OCI-LY1 (cell line): ENCODE measurements at regions not wholly inside any gene's neighbourhood (a gene's known extent, or its start where the extent isn't known, plus 50 kb on each side); places are given as distances from the start of the nearest gene placed in this dataset.

ENCODE experiments used
- H2AFZ ChIP-seq: fragments of 200-600 bp; sonication (generic), shearing (Covaris generic); 2 replicates; pipeline ENCODE4 v1.6.0; 2014; ENCODE audit warnings: antibody characterized with exemption, mild to moderate bottlenecking, low read length
- H3F3A ChIP-seq: fragments of 200-600 bp; sonication (generic), shearing (Covaris generic); 2 replicates; pipeline ENCODE4 v1.6.0; 2014; ENCODE audit warnings: mild to moderate bottlenecking, antibody characterized with exemption, low read length, moderate library complexity; ENCODE audit not compliant: insufficient read depth
- H3K27ac ChIP-seq: fragments of 200-600 bp; sonication (generic); 2 replicates; pipeline ENCODE4 v1.5.1; 2014; ENCODE audit warnings: low read length, mixed run types, mild to moderate bottlenecking, low read depth; ENCODE audit not compliant: poor library complexity, severe bottlenecking
- H3K27me3 ChIP-seq: fragments of 200-600 bp; sonication (generic); 2 replicates; pipeline ENCODE4 v1.6.0; 2014; ENCODE audit warnings: antibody characterized with exemption, mild to moderate bottlenecking, low read length, moderate library complexity; ENCODE audit not compliant: insufficient read depth
- H3K36me3 ChIP-seq: fragments of 200-600 bp; sonication (generic); 2 replicates; pipeline ENCODE4 v1.6.1; 2014; ENCODE audit warnings: mild to moderate bottlenecking, antibody characterized with exemption, low read length, moderate library complexity, mixed read lengths; ENCODE audit not compliant: insufficient read depth
- H3K4me1 ChIP-seq: fragments of 200-600 bp; sonication (generic); 2 replicates; pipeline ENCODE4 v1.5.1; 2014; ENCODE audit warnings: mild to moderate bottlenecking, low read length, moderate library complexity; ENCODE audit not compliant: insufficient read depth, severe bottlenecking
- H3K4me2 ChIP-seq: fragments of 200-600 bp; sonication (generic), shearing (Covaris generic); 2 replicates; pipeline ENCODE4 v1.6.1; 2014; ENCODE audit warnings: low read length
- H3K4me3 ChIP-seq: fragments of 200-600 bp; sonication (generic); 2 replicates; pipeline ENCODE4 v1.5.1; 2014; ENCODE audit warnings: low read length, low read depth, mild to moderate bottlenecking, mixed read lengths; ENCODE audit not compliant: poor library complexity, severe bottlenecking
- H3K79me2 ChIP-seq: fragments of 200-600 bp; shearing (Covaris generic); 2 replicates; pipeline ENCODE4 v1.6.1; 2016; ENCODE audit warnings: mixed run types, low read length, mixed read lengths; ENCODE audit not compliant: insufficient read depth
- H3K9ac ChIP-seq: fragments of 200-600 bp; sonication (generic), shearing (Covaris generic); 2 replicates; pipeline ENCODE4 v1.6.1; 2014; ENCODE audit warnings: mild to moderate bottlenecking, low read length, mixed read lengths
- H3K9me2 ChIP-seq: fragments of 200-600 bp; sonication (generic), shearing (Covaris generic); 2 replicates; pipeline ENCODE4 v1.6.1; 2014; ENCODE audit warnings: low read depth, mild to moderate bottlenecking, low read length, mixed read lengths
- H3K9me3 ChIP-seq: fragments of 200-600 bp; shearing (Covaris generic); 2 replicates; pipeline ENCODE4 v1.6.1; 2014; ENCODE audit warnings: low read length, mixed read lengths
- H4K20me1 ChIP-seq: fragments of 200-600 bp; sonication (generic), shearing (Covaris generic); 2 replicates; pipeline ENCODE4 v1.6.0; 2016; ENCODE audit warnings: mild to moderate bottlenecking, low read length; ENCODE audit not compliant: insufficient read depth
- EZH2 ChIP-seq: fragments of 200-600 bp; sonication (generic), shearing (Covaris generic); IDR thresholded peaks from 2 replicates; pipeline ENCODE4 v1.8.0; 2017; ENCODE audit warnings: borderline replicate concordance, mixed run types, mild to moderate bottlenecking, antibody characterized with exemption, low read length, moderate library complexity, mixed read lengths
- TF ChIP-seq, protein P1 (sequence below): fragments of 200-600 bp; sonication (generic), shearing (Covaris generic); IDR thresholded peaks from 2 replicates; pipeline ENCODE4 v1.5.1; 2017; ENCODE audit warnings: mild to moderate bottlenecking, antibody characterized with exemption, low read length, moderate library complexity, mixed read lengths

DNA sequence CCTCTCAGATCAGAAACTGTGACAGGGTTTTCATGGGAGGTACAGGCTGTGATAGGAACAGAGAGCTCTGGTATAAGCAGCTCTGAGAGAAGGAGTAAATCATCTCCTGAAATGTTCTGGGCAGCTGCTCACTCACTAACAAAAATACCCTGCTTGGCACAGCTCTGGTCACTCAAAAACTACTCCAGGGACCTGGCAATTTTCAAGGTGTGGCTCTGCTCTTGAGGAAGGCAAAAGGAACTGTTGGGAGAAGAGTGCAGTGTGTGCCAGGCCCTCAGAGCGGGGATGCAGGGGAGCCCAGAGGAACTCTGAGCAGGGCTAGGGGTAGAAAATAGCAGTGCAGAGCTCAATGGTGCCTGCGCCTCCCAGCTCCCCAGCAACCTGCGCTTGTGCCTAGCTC, 180.5 kb upstream of the ZBED5 start:
- no peaks in the 10 kb centered on the region for H3F3A ChIP-seq
- H3K9me2 ChIP-seq, result no peaks in the 10 kb centered on the region
- no peaks in the 10 kb centered on the region for H3K4me1 ChIP-seq
- no peaks in the 10 kb centered on the region for H3K9me3 ChIP-seq
- H3K79me2 ChIP-seq, result no peaks in the 10 kb centered on the region
- no peak overlapping the region for H2AFZ ChIP-seq
- no peak for TF ChIP-seq EZH2
- TF ChIP-seq, protein P1, sequence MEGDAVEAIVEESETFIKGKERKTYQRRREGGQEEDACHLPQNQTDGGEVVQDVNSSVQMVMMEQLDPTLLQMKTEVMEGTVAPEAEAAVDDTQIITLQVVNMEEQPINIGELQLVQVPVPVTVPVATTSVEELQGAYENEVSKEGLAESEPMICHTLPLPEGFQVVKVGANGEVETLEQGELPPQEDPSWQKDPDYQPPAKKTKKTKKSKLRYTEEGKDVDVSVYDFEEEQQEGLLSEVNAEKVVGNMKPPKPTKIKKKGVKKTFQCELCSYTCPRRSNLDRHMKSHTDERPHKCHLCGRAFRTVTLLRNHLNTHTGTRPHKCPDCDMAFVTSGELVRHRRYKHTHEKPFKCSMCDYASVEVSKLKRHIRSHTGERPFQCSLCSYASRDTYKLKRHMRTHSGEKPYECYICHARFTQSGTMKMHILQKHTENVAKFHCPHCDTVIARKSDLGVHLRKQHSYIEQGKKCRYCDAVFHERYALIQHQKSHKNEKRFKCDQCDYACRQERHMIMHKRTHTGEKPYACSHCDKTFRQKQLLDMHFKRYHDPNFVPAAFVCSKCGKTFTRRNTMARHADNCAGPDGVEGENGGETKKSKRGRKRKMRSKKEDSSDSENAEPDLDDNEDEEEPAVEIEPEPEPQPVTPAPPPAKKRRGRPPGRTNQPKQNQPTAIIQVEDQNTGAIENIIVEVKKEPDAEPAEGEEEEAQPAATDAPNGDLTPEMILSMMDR, result no peak
- no peak overlapping the region for H3K27ac ChIP-seq
- H3K27me3 ChIP-seq, result no peaks in the 10 kb centered on the region
- H3K36me3 ChIP-seq, result no peaks in the 10 kb centered on the region
- H3K9ac ChIP-seq, result no peak overlapping the region
- H3K4me2 ChIP-seq, result no peak overlapping the region
- no peak overlapping the region for H3K4me3 ChIP-seq
- H4K20me1 ChIP-seq, result no peaks in the 10 kb centered on the region

DNA sequence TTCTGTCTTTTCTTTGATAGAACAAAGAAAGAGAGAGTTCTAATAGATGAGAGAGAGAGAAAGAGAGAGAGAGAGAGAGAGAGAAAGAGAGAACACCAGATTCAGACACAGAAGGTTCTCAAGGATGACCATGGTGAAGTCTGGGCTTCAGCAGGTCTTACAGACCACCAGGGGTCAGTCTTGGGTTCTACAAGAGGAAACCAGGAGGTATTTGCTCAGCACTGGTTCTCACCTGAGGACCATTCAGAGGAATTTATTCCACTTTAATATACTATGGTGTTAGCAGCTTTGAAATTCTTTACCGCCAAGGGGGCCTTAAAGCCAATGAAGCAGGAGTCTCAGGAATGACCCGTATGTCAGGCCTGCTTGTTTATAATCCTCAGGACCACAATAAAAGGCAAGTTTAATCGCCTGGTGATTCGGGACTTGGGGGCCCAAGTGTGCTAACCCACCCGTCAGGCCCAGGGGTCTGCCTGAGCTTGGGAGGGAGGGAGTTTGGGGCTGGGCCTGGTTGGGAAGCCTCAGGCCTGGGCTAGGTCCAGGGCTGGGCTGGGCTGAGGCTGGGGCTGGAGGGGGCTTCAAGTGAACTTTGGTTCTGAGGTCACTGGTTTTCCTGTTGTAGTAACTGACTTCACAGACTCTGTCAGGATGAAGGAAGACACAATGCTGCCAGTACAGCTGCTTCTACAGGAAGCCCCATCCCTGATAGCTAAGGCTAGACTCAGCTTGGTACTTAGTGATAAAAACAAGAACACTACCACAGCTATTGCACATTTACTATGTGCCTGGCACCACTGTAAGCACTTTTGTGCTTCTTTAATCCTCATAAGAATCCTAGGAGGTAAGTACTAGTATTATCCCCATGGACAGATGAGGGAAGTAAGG, 179.2 kb upstream of the ZBED5 start:
- H3K79me2 ChIP-seq, result no peaks in the 10 kb centered on the region
- H3K27me3 ChIP-seq, result no peaks in the 10 kb centered on the region
- no peak overlapping the region for H3K9ac ChIP-seq
- no peak overlapping the region for H3K4me3 ChIP-seq
- H4K20me1 ChIP-seq, result no peaks in the 10 kb centered on the region
- no peaks in the 10 kb centered on the region for H3K9me2 ChIP-seq
- TF ChIP-seq, protein P1, result peak; percentile 70
- no peak for TF ChIP-seq EZH2
- H3F3A ChIP-seq, result no peaks in the 10 kb centered on the region
- H2AFZ ChIP-seq, result no peak overlapping the region
- H3K4me2 ChIP-seq, result no peak overlapping the region
- H3K27ac ChIP-seq, result no peak overlapping the region
- H3K4me1 ChIP-seq, result no peaks in the 10 kb centered on the region
- no peaks in the 10 kb centered on the region for H3K9me3 ChIP-seq
- H3K36me3 ChIP-seq, result no peaks in the 10 kb centered on the region

DNA sequence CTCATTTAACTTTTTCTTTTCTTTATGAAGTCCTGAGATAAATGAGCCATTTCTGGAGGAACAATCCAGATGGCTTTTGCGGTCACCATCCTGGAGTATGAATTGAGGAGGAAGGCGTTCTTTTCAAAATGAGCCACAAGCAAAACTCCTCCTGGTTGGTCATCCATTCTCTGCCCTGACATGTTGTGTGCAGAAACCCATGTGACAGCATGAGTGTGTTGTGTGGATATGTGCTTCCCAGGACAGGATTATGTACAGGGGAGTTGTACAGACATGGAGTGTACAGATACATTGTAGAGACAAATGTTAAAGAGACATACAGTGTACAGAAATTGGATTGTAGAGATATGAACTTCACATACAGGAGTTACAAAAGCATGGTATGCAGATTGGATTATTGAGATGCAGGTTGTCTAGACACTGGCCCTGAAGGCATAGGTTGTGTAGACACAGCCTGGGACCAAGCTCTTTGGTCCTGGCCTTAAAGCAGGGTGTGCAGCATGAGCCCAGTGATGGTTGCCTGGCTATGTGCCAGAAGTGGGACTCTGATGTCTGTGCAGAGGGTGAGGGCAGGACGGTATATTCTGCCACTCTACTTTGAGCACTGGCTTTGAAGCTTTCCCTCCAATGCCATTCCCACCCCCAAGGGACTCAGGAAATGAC, 178.5 kb upstream of the ZBED5 start:
- Histone ChIP-seq H3K4me2 (no peak overlapping the region), H3K9ac (no peak overlapping the region), H3K9me2 (no peaks in the 10 kb centered on the region), H4K20me1 (no peaks in the 10 kb centered on the region), H3K4me3 (no peak overlapping the region), H3K27ac (no peak overlapping the region), H3K79me2 (no peaks in the 10 kb centered on the region), H3K9me3 (no peaks in the 10 kb centered on the region), H3F3A (no peaks in the 10 kb centered on the region), H3K36me3 (no peaks in the 10 kb centered on the region), H3K4me1 (no peaks in the 10 kb centered on the region), H2AFZ (no peak overlapping the region), H3K27me3 (no peaks in the 10 kb centered on the region)
- TF ChIP-seq, protein P1, result no peak
- no peak for TF ChIP-seq EZH2
